ENCODE measurements at regions not wholly inside any gene's neighbourhood (a gene's known extent, or its start where the extent isn't known, plus 50 kb on each side); places are given as distances from the start of the nearest gene placed in this dataset.
"Not testable (repeated sequence)": the region's sequence is repeated elsewhere in the genome, so short reads cannot be mapped to it uniquely, and the experiment has no call there.

- H3K4me3 ChIP-seq; H3K27ac ChIP-seq; DNase-seq (ENCODE audit: low spot score); H3K27me3 ChIP-seq (replicated peaks; ENCODE audit: insufficient read depth); H3K4me1 ChIP-seq (replicated peaks); H3K36me3 ChIP-seq; intact Hi-C loops (cut with DNase I); H3K9me3 ChIP-seq: not testable (repeated sequence)
- WGBS = 98% methylated on average over 3 of the region's 3 CpGs
These were observed 78.9 kb upstream of the ADORA2B start for GRCh38 chr17:15866015-15866414.

- H3K36me3 ChIP-seq; DNase-seq (ENCODE audit: low spot score); H3K27me3 ChIP-seq (replicated peaks; ENCODE audit: insufficient read depth); H3K4me1 ChIP-seq (replicated peaks); H3K9me3 ChIP-seq; H3K4me3 ChIP-seq; H3K27ac ChIP-seq; intact Hi-C loops (cut with DNase I): not testable (repeated sequence)
- WGBS = 97% methylated on average over 26 of the region's 31 CpGs
These were observed 77.6 kb upstream of the ADORA2B start for GRCh38 chr17:15867331-15867730.

- DNase-seq (ENCODE audit: low spot score); H3K4me3 ChIP-seq; H3K27ac ChIP-seq; H3K27me3 ChIP-seq (replicated peaks; ENCODE audit: insufficient read depth); intact Hi-C loops (cut with DNase I); H3K9me3 ChIP-seq; H3K4me1 ChIP-seq (replicated peaks); H3K36me3 ChIP-seq: not testable (repeated sequence)
- WGBS = no CpG with 5 or more reads among the region's 2 CpGs
These were observed 75.1 kb upstream of the ADORA2B start for GRCh38 chr17:15869868-15870267.

- H3K9me3 ChIP-seq; H3K4me1 ChIP-seq (replicated peaks); H3K4me3 ChIP-seq; DNase-seq (ENCODE audit: low spot score); H3K27ac ChIP-seq; intact Hi-C loops (cut with DNase I); H3K27me3 ChIP-seq (replicated peaks; ENCODE audit: insufficient read depth); H3K36me3 ChIP-seq: not testable (repeated sequence)
- 49% methylated on average over 4 of the region's 4 CpGs for WGBS
These were observed 72.3 kb upstream of the ADORA2B start for GRCh38 chr17:15872677-15873076.

GRCh38 chr17:15877882-15878500 lies 66.9 kb upstream of the ADORA2B start:
- 63% methylated on average over 7 of the region's 7 CpGs for WGBS
- H3K27me3 ChIP-seq (replicated peaks; ENCODE audit: insufficient read depth); H3K4me1 ChIP-seq (replicated peaks); H3K9me3 ChIP-seq; H3K27ac ChIP-seq; DNase-seq (ENCODE audit: low spot score); H3K4me3 ChIP-seq; intact Hi-C loops (cut with DNase I); H3K36me3 ChIP-seq: not testable (repeated sequence)

GRCh38 chr17:15882058-15882720 lies 62.7 kb upstream of the ADORA2B start:
- no peak for TF ChIP-seq CTCF (IDR thresholded peaks at IDR 0.05)
- TF ChIP-seq POLR2A (IDR thresholded peaks at IDR 0.05) = no peak
- no peak for TF ChIP-seq POLR2AphosphoS5 (IDR thresholded peaks at IDR 0.05)
- intact Hi-C loops (cut with DNase I) = no loop called here
- 88% methylated on average over 8 of the region's 8 CpGs for WGBS
- Histone ChIP-seq H3K27me3 (replicated peaks; ENCODE audit: insufficient read depth) (no peaks in the 10 kb centered on the region), H3K4me3 (no peak overlapping the region), H3K4me1 (replicated peaks) (no peaks in the 10 kb centered on the region), H3K27ac (no peak overlapping the region), H3K36me3 (no peaks in the 10 kb centered on the region), H3K9me3 (no peaks in the 10 kb centered on the region)
- no peak for DNase-seq (ENCODE audit: low spot score)

GRCh38 chr17:15882777-15883176 lies 62.2 kb upstream of the ADORA2B start:
- WGBS = 70% methylated on average over 4 of the region's 4 CpGs
- Histone ChIP-seq H3K27ac (no peak overlapping the region), H3K4me1 (replicated peaks) (no peaks in the 10 kb centered on the region), H3K9me3 (no peaks in the 10 kb centered on the region), H3K36me3 (no peaks in the 10 kb centered on the region), H3K27me3 (replicated peaks; ENCODE audit: insufficient read depth) (no peaks in the 10 kb centered on the region), H3K4me3 (no peak overlapping the region)
- TF ChIP-seq POLR2A (IDR thresholded peaks at IDR 0.05) = no peak
- TF ChIP-seq POLR2AphosphoS5 (IDR thresholded peaks at IDR 0.05) = no peak
- no peak for TF ChIP-seq CTCF (IDR thresholded peaks at IDR 0.05)
- DNase-seq (ENCODE audit: low spot score) = no peak
- intact Hi-C loops (cut with DNase I) = no loop called here

Data from prostate gland (tissue), 2 donors.